Stimulated activated CD4-positive, alpha-beta T cell treated with anti-CD3 and anti-CD28 coated beads, Interleukin-15, amount 100 ng/mL, for 24 hours (primary cell): ENCODE measurements at regions not wholly inside any gene's neighbourhood (a gene's known extent, or its start where the extent isn't known, plus 50 kb on each side); places are given as distances from the start of the nearest gene placed in this dataset.

ENCODE experiments used
- DNase-seq: peaks from one replicate; pipeline ENCODE4 v3.0.0-alpha.2; 2020

- DNase-seq, result no peak
Observed at GRCh38 chr7:47663213-47663612, 81.3 kb upstream of the TNS3 start.

GRCh38 chr7:47661051-47661714, 79.3 kb upstream of the TNS3 start:
- no peak for DNase-seq

- DNase-seq, result no peak
Observed at GRCh38 chr7:47659664-47660462, 78.0 kb upstream of the TNS3 start.

GRCh38 chr7:47658886-47659635, 77.2 kb upstream of the TNS3 start:
- no peak for DNase-seq

GRCh38 chr7:47657126-47657525, 75.2 kb upstream of the TNS3 start:
- DNase-seq, result no peak

- DNase-seq, result no peak
Observed at GRCh38 chr7:47654672-47655298, 72.9 kb upstream of the TNS3 start.

GRCh38 chr7:47653550-47654411, 71.9 kb upstream of the TNS3 start:
- DNase-seq, result no peak

GRCh38 chr7:47652591-47652990, 70.7 kb upstream of the TNS3 start:
- DNase-seq, result no peak

- DNase-seq, result no peak
Observed at GRCh38 chr7:47651355-47652317, 69.7 kb upstream of the TNS3 start.

GRCh38 chr7:47649919-47650318, 68.0 kb upstream of the TNS3 start:
- no peak for DNase-seq

- no peak for DNase-seq
Observed at GRCh38 chr7:47648275-47648925, 66.5 kb upstream of the TNS3 start.

- no peak for DNase-seq
Observed at GRCh38 chr7:47647918-47648250, 66.0 kb upstream of the TNS3 start.

- DNase-seq, result no peak
Observed at GRCh38 chr7:47647181-47647917, 65.4 kb upstream of the TNS3 start.

GRCh38 chr7:47643716-47644400, 61.9 kb upstream of the TNS3 start:
- DNase-seq, result no peak

GRCh38 chr7:47640265-47640664, 58.4 kb upstream of the TNS3 start:
- no peak for DNase-seq

GRCh38 chr7:47639495-47640110, 57.7 kb upstream of the TNS3 start:
- DNase-seq, result no peak

- no peak for DNase-seq
Observed at GRCh38 chr7:47638679-47639315, 56.9 kb upstream of the TNS3 start.

- no peak for DNase-seq
Observed at GRCh38 chr7:47636433-47637175, 54.7 kb upstream of the TNS3 start.
